ENCODE measurements at regions not wholly inside any gene's neighbourhood (a gene's known extent, or its start where the extent isn't known, plus 50 kb on each side); places are given as distances from the start of the nearest gene placed in this dataset.
"Not testable (repeated sequence)": the region's sequence is repeated elsewhere in the genome, so short reads cannot be mapped to it uniquely, and the experiment has no call there.

- no peaks in the 10 kb centered on the region for H4K20me1 ChIP-seq (ENCODE audit: insufficient read depth)
- no peak overlapping the region for H3K9ac ChIP-seq (ENCODE audit: low read length)
- intact Hi-C loops (cut with micrococcal nuclease): no loop called here
- no peak for DNase-seq (ENCODE audit: low read depth, low spot score)
- BruUV-seq (replicated peaks): no TSS peak
- H3K79me2 ChIP-seq (ENCODE audit: insufficient read depth, low read length): no peaks in the 10 kb centered on the region
- H3K4me3 ChIP-seq (replicated peaks in 1 of 2; ENCODE audit: low read depth in 1 of 2, low read length in 2 of 2): no peak overlapping the region
- CTCF ChIA-PET: no interaction called here
- POLR2A ChIA-PET: no interaction called here
- no peaks in the 10 kb centered on the region for H3K4me1 ChIP-seq (ENCODE audit: control insufficient read depth in 1 of 2, insufficient read depth in 2 of 2, low read length in 2 of 2)
- no peak for ATAC-seq
- no peak overlapping the region for H3K4me2 ChIP-seq (ENCODE audit: low read length)
- no peaks in the 10 kb centered on the region for H3K9me2 ChIP-seq (ENCODE audit: insufficient read depth)
- TF ChIP-seq CEBPB (IDR thresholded peaks at IDR 0.05; ENCODE audit: low read depth) (no peak), SIN3A (IDR thresholded peaks at IDR 0.05; ENCODE audit: low read depth) (no peak), CBX3 (IDR thresholded peaks at IDR 0.05; ENCODE audit: low read depth) (no peak), ELF1 (IDR thresholded peaks at IDR 0.05; ENCODE audit: borderline replicate concordance, low read depth) (no peak), SP1 (IDR thresholded peaks at IDR 0.05; ENCODE audit: low read depth) (no peak), RAD21 (IDR thresholded peaks at IDR 0.05; ENCODE audit: low read depth) (no peak), POLR2A (IDR thresholded peaks at IDR 0.05; ENCODE audit: borderline replicate concordance, extremely low read depth, insufficient read depth, insufficient read length) (no peak), EZH2 (IDR thresholded peaks at IDR 0.05) (no peak), ZBTB33 (IDR thresholded peaks at IDR 0.05; ENCODE audit: extremely low read depth, insufficient replicate concordance, low read length) (no peak), ZFX (IDR thresholded peaks at IDR 0.05) (no peak)
- TF ChIP-seq, protein P1, sequence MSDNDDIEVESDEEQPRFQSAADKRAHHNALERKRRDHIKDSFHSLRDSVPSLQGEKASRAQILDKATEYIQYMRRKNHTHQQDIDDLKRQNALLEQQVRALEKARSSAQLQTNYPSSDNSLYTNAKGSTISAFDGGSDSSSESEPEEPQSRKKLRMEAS (IDR thresholded peaks at IDR 0.05): no peak
- no peaks in the 10 kb centered on the region for H3K36me3 ChIP-seq (ENCODE audit: control insufficient read depth in 1 of 2, insufficient read depth in 2 of 2, low read length in 2 of 2)
- H2AFZ ChIP-seq (ENCODE audit: low read depth, low read length, poor library complexity, severe bottlenecking): no peak overlapping the region
- H3K27ac ChIP-seq (ENCODE audit: low read depth, low read length): no peak overlapping the region
- RAD21 ChIA-PET (ENCODE audit: low non-redundant PET in 1 of 2, low total read pairs in 2 of 2, uncharacterized antibody in 2 of 2, unreplicated experiment in 2 of 2): no interaction called here
- no peaks in the 10 kb centered on the region for H3K9me3 ChIP-seq (ENCODE audit: control insufficient read depth in 1 of 2, insufficient read depth in 1 of 2, low read depth in 1 of 2, low read length in 2 of 2)
- H3K27me3 ChIP-seq (ENCODE audit: insufficient read depth, low read length): no peaks in the 10 kb centered on the region
Observed at GRCh38 chr6:15160812-15161211, 85.1 kb upstream of the JARID2 start.

- DNase-seq (ENCODE audit: low read depth, low spot score); H3K4me3 ChIP-seq (replicated peaks in 1 of 2; ENCODE audit: low read depth in 1 of 2, low read length in 2 of 2); CTCF ChIA-PET; BruUV-seq (replicated peaks); H3K79me2 ChIP-seq (ENCODE audit: insufficient read depth, low read length); H3K9me3 ChIP-seq (ENCODE audit: control insufficient read depth in 1 of 2, insufficient read depth in 1 of 2, low read depth in 1 of 2, low read length in 2 of 2); H3K27me3 ChIP-seq (ENCODE audit: insufficient read depth, low read length); H4K20me1 ChIP-seq (ENCODE audit: insufficient read depth); POLR2A ChIA-PET; RAD21 ChIA-PET (ENCODE audit: low non-redundant PET in 1 of 2, low total read pairs in 2 of 2, uncharacterized antibody in 2 of 2, unreplicated experiment in 2 of 2); H3K36me3 ChIP-seq (ENCODE audit: control insufficient read depth in 1 of 2, insufficient read depth in 2 of 2, low read length in 2 of 2); ATAC-seq; H3K4me1 ChIP-seq (ENCODE audit: control insufficient read depth in 1 of 2, insufficient read depth in 2 of 2, low read length in 2 of 2); H3K9me2 ChIP-seq (ENCODE audit: insufficient read depth); intact Hi-C loops (cut with micrococcal nuclease); H2AFZ ChIP-seq (ENCODE audit: low read depth, low read length, poor library complexity, severe bottlenecking); H3K27ac ChIP-seq (ENCODE audit: low read depth, low read length); H3K4me2 ChIP-seq (ENCODE audit: low read length); H3K9ac ChIP-seq (ENCODE audit: low read length): not testable (repeated sequence)
Observed at GRCh38 chr6:15164855-15165254, 81.0 kb upstream of the JARID2 start.

Measured in HCT116 (cell line).